Endothelial cell of umbilical vein (primary cell): ENCODE measurements at regions not wholly inside any gene's neighbourhood (a gene's known extent, or its start where the extent isn't known, plus 50 kb on each side); places are given as distances from the start of the nearest gene placed in this dataset.

Experiments used
- BruUV-seq: library from RNA; stranded (reverse); fragments of 400-500 nt; replicated peaks from 2 replicates; lab custom pipeline; 2021; lab: Mats Ljungman, UMichigan
- CTCF ChIA-PET: fragments of 300-600, 350-600 bp; sonication (Branson Sonifier 250); formaldehyde crosslinking; loops from one replicate; lab custom pipeline; 2021; ENCODE audit warnings: antibody characterized with exemption, inconsistent platforms; lab: Charles Lee
- POLR2A ChIA-PET: fragments of 300-600, 350-600 bp; sonication (Branson Sonifier 250); formaldehyde crosslinking; loops from one replicate; lab custom pipeline; 2021; ENCODE audit warnings: antibody characterized with exemption, inconsistent platforms; lab: Charles Lee
- DNase-seq: peaks from one replicate; pipeline ENCODE4 v3.0.0-alpha.2; 2011; ENCODE audit warnings: low read depth, low spot score
- FAIRE-seq: peaks from 2 replicates; lab custom pipeline; 2011; peaks lifted over from hg19 to GRCh38; lab: Jason Lieb, UNC
- H2AFZ ChIP-seq: 2 replicates; pipeline ENCODE4 v1.6.0; 2012; ENCODE audit warnings: low read depth, low read length, control low read depth, inconsistent platforms
- H3K27ac ChIP-seq: 2 replicates; pipeline ENCODE4 v1.5.1; 2011; ENCODE audit warnings: low read depth, mild to moderate bottlenecking, control low read depth, low read length, moderate library complexity; ENCODE audit not compliant: insufficient read depth
- H3K27me3 ChIP-seq, 2 experiments: 2 replicates each; pipeline versions ENCODE4 v1.6.0 to v1.6.1; 2011; ENCODE audit warnings: low read length in 2 of 2, mixed read lengths in 1 of 2; ENCODE audit not compliant: control insufficient read depth in 2 of 2, insufficient read depth in 2 of 2
- H3K36me3 ChIP-seq, 2 experiments: 2 replicates in 1 of 2; 3 replicates in 1 of 2; pipeline ENCODE4 v1.5.1; 2011; ENCODE audit warnings: low read length in 2 of 2, mild to moderate bottlenecking in 1 of 2, moderate library complexity in 1 of 2; ENCODE audit not compliant: control insufficient read depth in 2 of 2, insufficient read depth in 2 of 2; ENCODE audit errors: extremely low read depth in 1 of 2
- H3K4me1 ChIP-seq: 3 replicates; pipeline ENCODE4 v1.5.1; 2011; ENCODE audit warnings: mild to moderate bottlenecking, low read length; ENCODE audit not compliant: control insufficient read depth, insufficient read depth; ENCODE audit errors: extremely low read depth
- H3K4me2 ChIP-seq: 2 replicates; pipeline ENCODE4 v1.6.1; 2011; ENCODE audit warnings: low read length, control low read depth, mixed read lengths; ENCODE audit not compliant: insufficient read depth
- H3K4me3 ChIP-seq, 3 experiments: fragments of 200-600 bp in 1 of 3; sonication (generic), shearing (Covaris generic) in 1 of 3; replicated peaks in 1 of 3; 2 replicates each; pipeline ENCODE4 v1.5.1; 2011 to 2016; ENCODE audit warnings: control low read depth in 3 of 3, low read length in 3 of 3, mild to moderate bottlenecking in 2 of 3, inconsistent platforms in 1 of 3, low read depth in 1 of 3, moderate library complexity in 1 of 3; ENCODE audit not compliant: insufficient read depth in 1 of 3
- H3K79me2 ChIP-seq: 2 replicates; pipeline ENCODE4 v1.6.0; 2012; ENCODE audit warnings: low read length, inconsistent platforms; ENCODE audit not compliant: control insufficient read depth, insufficient read depth
- H3K9ac ChIP-seq: replicated peaks from 2 replicates; pipeline ENCODE3; 2011; ENCODE audit warnings: low read length, control low read depth; ENCODE audit not compliant: insufficient read depth; ENCODE audit errors: extremely low read depth
- H3K9me1 ChIP-seq: replicated peaks from 3 replicates; pipeline ENCODE4 v1.6.0; 2011; ENCODE audit warnings: mild to moderate bottlenecking, low read length; ENCODE audit not compliant: control insufficient read depth, insufficient read depth; ENCODE audit errors: extremely low read depth
- H3K9me3 ChIP-seq: replicated peaks from 2 replicates; pipeline ENCODE4 v1.5.1; 2012; ENCODE audit warnings: low read length, inconsistent platforms; ENCODE audit not compliant: control insufficient read depth, insufficient read depth
- H4K20me1 ChIP-seq: replicated peaks from 2 replicates; pipeline ENCODE3; 2011; ENCODE audit warnings: mild to moderate bottlenecking, low read length; ENCODE audit not compliant: control insufficient read depth, insufficient read depth; ENCODE audit errors: extremely low read depth
- CTCF ChIP-seq, 2 donors: IDR thresholded peaks; 1 replicate in 1 of 2; 2 replicates in 1 of 2; pipeline ENCODE4 v1.5.1; 2011; ENCODE audit warnings: low read length in 2 of 2, mild to moderate bottlenecking in 2 of 2, moderate library complexity in 2 of 2, control low read depth in 1 of 2, inconsistent platforms in 1 of 2, low read depth in 1 of 2; ENCODE audit not compliant: insufficient read depth in 1 of 2; ENCODE audit errors: extremely low read depth in 1 of 2
- EZH2 ChIP-seq: IDR thresholded peaks from 2 replicates; pipeline ENCODE4 v1.6.1; 2012; ENCODE audit warnings: borderline replicate concordance, low read depth, mild to moderate bottlenecking, moderate library complexity, low read length, inconsistent platforms; ENCODE audit not compliant: severe bottlenecking
- FOS ChIP-seq: IDR thresholded peaks from 2 replicates; pipeline ENCODE4 v1.6.1; 2011; ENCODE audit warnings: mild to moderate bottlenecking, low read length, moderate library complexity, borderline replicate concordance; ENCODE audit not compliant: insufficient read depth
- GATA2 ChIP-seq: IDR thresholded peaks from 2 replicates; pipeline ENCODE4 v1.7.0; 2011; ENCODE audit warnings: low read depth, mild to moderate bottlenecking, moderate library complexity, mixed read lengths, low read length; ENCODE audit not compliant: insufficient read length, insufficient read depth
- JUN ChIP-seq: IDR thresholded peaks from 2 replicates; pipeline ENCODE4 v1.6.1; 2011; ENCODE audit warnings: borderline replicate concordance, low read depth; ENCODE audit not compliant: insufficient read length, insufficient read depth
- MAX ChIP-seq: IDR thresholded peaks from 2 replicates; pipeline ENCODE4 v1.6.1; 2011; ENCODE audit not compliant: insufficient read depth, insufficient read length
- MYC ChIP-seq: IDR thresholded peaks from one replicate; pipeline ENCODE4 v1.6.1; 2011; ENCODE audit warnings: mild to moderate bottlenecking, low read depth, low read length
- POLR2A ChIP-seq: IDR thresholded peaks from 2 replicates; pipeline ENCODE4 v1.6.1; 2012; ENCODE audit warnings: low read depth, mild to moderate bottlenecking, control low read depth, low read length
- POLR2AphosphoS5 ChIP-seq: IDR thresholded peaks from 2 replicates; pipeline ENCODE4 v1.6.1; 2012; ENCODE audit warnings: low read depth, mild to moderate bottlenecking, control low read depth, low read length, moderate library complexity; ENCODE audit not compliant: insufficient read depth
- dilution Hi-C: fragments of 300-500 bp; cut with MboI; formaldehyde crosslinking; loops from one replicate; pipeline ENCODE4 v1.15.0; 2019; ENCODE audit warnings: low sequenced_read_pairs; ENCODE audit not compliant: extremely low pct_ligation_motif_present
- intact Hi-C: fragments of 100-400 bp; cut with micrococcal nuclease; formaldehyde crosslinking; loops from one replicate; pipeline ENCODE4 v1.10.0; 2022

- BruUV-seq, result no TSS peak
- Histone ChIP-seq H3K4me1 (no peaks in the 10 kb centered on the region), H3K9me3 (peaks cover 12% of the 10 kb centered on the region), H3K27me3 (no peaks in the 10 kb centered on the region), H3K79me2 (no peaks in the 10 kb centered on the region), H3K9ac (no peak overlapping the region), H3K4me2 (no peak overlapping the region), H3K9me1 (no peaks in the 10 kb centered on the region), H4K20me1 (no peaks in the 10 kb centered on the region), H3K36me3 (no peaks in the 10 kb centered on the region), H2AFZ (no peak overlapping the region), H3K4me3 (no peak overlapping the region), H3K27ac (no peak overlapping the region)
- dilution Hi-C loops, result no loop called here
- FAIRE-seq (no peak), DNase-seq (no peak)
- POLR2A ChIA-PET, result no interaction called here
- intact Hi-C loops, result no loop called here
- CTCF ChIA-PET, result no interaction called here
- TF ChIP-seq GATA2 (no peak), JUN (no peak), MAX (no peak), POLR2AphosphoS5 (no peak), EZH2 (no peak), MYC (no peak), CTCF (IDR thresholded peaks at IDR 0.05; ENCODE audit: extremely low read depth in 1 of 2, insufficient read depth in 1 of 2, low read depth in 1 of 2, low read length in 2 of 2) (no peak), FOS (no peak), POLR2A (no peak)
These were observed 106.4 kb downstream of the TRIML1 start for GRCh38 chr4:188245651-188246050.
